AG04449 (cell line): ENCODE measurements at regions not wholly inside any gene's neighbourhood (a gene's known extent, or its start where the extent isn't known, plus 50 kb on each side); places are given as distances from the start of the nearest gene placed in this dataset.

Experiments
- CTCF ChIA-PET: fragments of 350-600 bp; formaldehyde crosslinking; extraction: SDS; loops from one replicate; lab custom pipeline; 2021; ENCODE audit warnings: antibody characterized with exemption; lab: Yijun Ruan, JAX
- POLR2A ChIA-PET: fragments of 400-600, 350-600 bp; formaldehyde crosslinking; extraction: SDS; loops from one replicate; lab custom pipeline; 2020; ENCODE audit warnings: antibody characterized with exemption, inconsistent platforms; lab: Yijun Ruan, JAX
- DNase-seq: peaks from one replicate; pipeline ENCODE4 v3.0.0-alpha.2; 2010; ENCODE audit warnings: low read depth, low spot score
- H3K4me3 ChIP-seq: 2 replicates; pipeline ENCODE4 v1.5.1; 2011; ENCODE audit warnings: low read depth, mild to moderate bottlenecking, control low read depth, low read length
- CTCF ChIP-seq: IDR thresholded peaks from one replicate; pipeline ENCODE4 v1.5.1; 2011; ENCODE audit warnings: mild to moderate bottlenecking, moderate library complexity, low read length, control low read depth, inconsistent platforms; ENCODE audit not compliant: insufficient read depth; ENCODE audit errors: missing control alignments

GRCh38 chr2:220513573-220514288 is 886.3 kb downstream of the SLC4A3 start:
- H3K4me3 ChIP-seq = no peak overlapping the region
- CTCF ChIA-PET = interaction anchor here (0.7 to 1.7 kb wide), 5 partner anchors 11 to 1058 kb away, joined by 3 to 4 read pairs (median 3); no protein-coding TSS in a partner anchor
- TF ChIP-seq CTCF = no peak
- POLR2A ChIA-PET = interaction anchor here (0.7 kb wide), 1 partner anchor 61 kb away, joined by 3 read pairs; no protein-coding TSS in a partner anchor
- no peak for DNase-seq

GRCh38 chr2:220521551-220521950 is 894.1 kb downstream of the SLC4A3 start:
- no peak for DNase-seq
- TF ChIP-seq CTCF = no peak
- CTCF ChIA-PET = no interaction called here
- H3K4me3 ChIP-seq = no peak overlapping the region
- POLR2A ChIA-PET = no interaction called here

DNA sequence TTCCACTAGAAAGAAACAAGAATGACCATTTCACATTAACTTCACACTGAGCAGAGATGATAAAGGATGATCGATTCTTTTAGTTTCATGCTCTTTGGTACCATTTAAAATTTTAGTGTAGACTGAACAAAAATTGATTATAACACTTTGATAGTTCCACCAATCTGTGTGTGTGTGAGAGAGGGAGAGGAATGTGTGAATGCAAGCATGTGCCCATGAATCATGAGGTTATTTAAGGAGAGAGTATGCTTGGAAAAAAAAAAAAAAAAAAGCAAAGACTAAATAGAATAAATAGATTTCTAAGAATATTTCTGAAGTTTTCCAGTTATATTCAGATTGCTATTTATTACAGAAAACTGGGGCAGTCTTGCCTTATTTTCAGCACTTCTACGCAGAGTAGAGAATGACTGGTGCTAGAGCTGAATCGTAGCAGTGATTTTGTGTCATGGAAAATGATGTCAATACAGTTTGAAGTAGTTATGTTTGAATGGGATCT is 900.8 kb downstream of the SLC4A3 start:
- no peak for DNase-seq
- ChIA-PET CTCF (no interaction called here), POLR2A (no interaction called here)
- TF ChIP-seq CTCF = no peak
- H3K4me3 ChIP-seq = no peak overlapping the region

GRCh38 chr2:220531216-220531615 is 903.8 kb downstream of the SLC4A3 start:
- no peak for DNase-seq
- CTCF ChIA-PET = interaction anchor here (1.2 kb wide), 1 partner anchor 140 kb away, joined by 3 read pairs; no protein-coding TSS in a partner anchor
- H3K4me3 ChIP-seq = no peak overlapping the region
- POLR2A ChIA-PET = no interaction called here
- no peak for TF ChIP-seq CTCF

DNA sequence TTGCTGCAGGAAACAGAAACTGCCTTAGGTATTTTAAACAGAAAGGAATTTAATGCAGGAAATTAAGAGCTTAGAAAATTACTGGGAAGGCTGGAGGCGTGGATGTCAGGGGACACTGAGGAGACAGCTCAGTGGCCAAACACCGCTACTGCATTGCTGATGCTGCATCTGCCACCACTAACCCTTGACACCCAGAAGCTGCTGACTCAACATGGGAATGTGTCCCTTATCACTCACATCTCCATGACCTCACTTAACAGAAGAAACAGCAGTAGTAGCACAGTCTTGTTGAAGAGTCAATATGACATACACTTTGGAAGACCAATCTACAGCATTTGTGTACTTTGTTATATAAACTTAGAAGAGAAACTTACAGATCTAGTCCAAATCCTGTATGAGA is 906.1 kb downstream of the SLC4A3 start:
- POLR2A ChIA-PET = no interaction called here
- no peak overlapping the region for H3K4me3 ChIP-seq
- peak; percentile 51 for TF ChIP-seq CTCF
- CTCF ChIA-PET = interaction anchor here (0.8 to 2.1 kb wide), 9 partner anchors 9 to 797 kb away, joined by 3 to 6 read pairs (median 3); no protein-coding TSS in a partner anchor
- no peak for DNase-seq

DNA sequence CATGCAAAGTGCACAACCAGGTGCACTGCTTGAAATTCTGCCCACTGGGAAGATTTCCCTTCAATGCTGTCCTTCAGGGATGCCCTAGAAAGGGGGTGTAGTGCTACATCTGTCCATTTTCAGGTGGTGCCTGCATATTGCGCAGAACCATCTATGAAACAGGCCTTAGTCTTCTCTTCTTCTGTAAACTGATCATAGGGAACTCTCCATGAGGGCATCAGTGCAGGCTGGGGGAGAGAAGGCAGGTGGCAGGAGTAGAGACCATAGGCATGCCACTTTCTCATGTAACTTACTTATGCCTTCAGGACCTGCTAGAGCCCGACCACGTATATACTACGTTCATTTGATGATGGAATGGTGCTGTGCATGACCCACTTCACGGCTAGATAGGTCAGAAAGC is 912.1 kb downstream of the SLC4A3 start:
- POLR2A ChIA-PET = no interaction called here
- DNase-seq = no peak
- no peak for TF ChIP-seq CTCF
- no peak overlapping the region for H3K4me3 ChIP-seq
- CTCF ChIA-PET = no interaction called here
